Fibroblast of lung (primary cell): ENCODE measurements at regions not wholly inside any gene's neighbourhood (a gene's known extent, or its start where the extent isn't known, plus 50 kb on each side); places are given as distances from the start of the nearest gene placed in this dataset.

Experiments
- DNase-seq, 2 donors: peaks; one replicate each; pipeline versions ENCODE4 v3.0.0 to v3.0.0-alpha.2; 2010; ENCODE audit warnings: low read depth in 2 of 2
- H2AFZ ChIP-seq: 2 replicates; pipeline ENCODE4 v1.5.1; 2012; ENCODE audit warnings: low read length, control low read depth, inconsistent platforms
- H3K27ac ChIP-seq: 2 replicates; pipeline ENCODE4 v1.5.1; 2011; ENCODE audit warnings: low read length, control low read depth; ENCODE audit not compliant: insufficient read depth
- H3K27me3 ChIP-seq: 2 replicates; pipeline ENCODE4 v1.5.1; 2011; ENCODE audit warnings: mild to moderate bottlenecking, low read length; ENCODE audit not compliant: control insufficient read depth, insufficient read depth
- H3K36me3 ChIP-seq: 2 replicates; pipeline ENCODE4 v1.5.1; 2011; ENCODE audit warnings: low read length; ENCODE audit not compliant: control insufficient read depth, insufficient read depth
- H3K4me1 ChIP-seq: 2 replicates; pipeline ENCODE4 v1.5.1; 2011; ENCODE audit warnings: low read length; ENCODE audit not compliant: control insufficient read depth, insufficient read depth; ENCODE audit errors: extremely low read depth
- H3K4me2 ChIP-seq: 2 replicates; pipeline ENCODE4 v1.5.1; 2011; ENCODE audit warnings: low read length, control low read depth; ENCODE audit not compliant: insufficient read depth; ENCODE audit errors: extremely low read depth
- H3K4me3 ChIP-seq, 4 experiments: fragments of 200-600 bp in 1 of 4; sonication (generic) in 1 of 4; replicated peaks in 1 of 4; 2 replicates each; pipeline ENCODE4 v1.5.1; 2011 to 2016; ENCODE audit warnings: low read length in 4 of 4, low read depth in 3 of 4, mild to moderate bottlenecking in 3 of 4, control low read depth in 2 of 4, inconsistent platforms in 1 of 4, mixed read lengths in 1 of 4; ENCODE audit not compliant: insufficient read depth in 1 of 4; ENCODE audit errors: control extremely low read depth in 1 of 4
- H3K79me2 ChIP-seq: 2 replicates; pipeline ENCODE4 v1.5.1; 2012; ENCODE audit warnings: mild to moderate bottlenecking, low read length, inconsistent platforms; ENCODE audit not compliant: control insufficient read depth, insufficient read depth
- H3K9ac ChIP-seq: 2 replicates; pipeline ENCODE4 v1.5.1; 2011; ENCODE audit warnings: mild to moderate bottlenecking, low read length, control low read depth; ENCODE audit not compliant: insufficient read depth
- H3K9me3 ChIP-seq: 2 replicates; pipeline ENCODE4 v1.5.1; 2012; ENCODE audit warnings: low read depth, low read length; ENCODE audit not compliant: control insufficient read depth, insufficient read depth
- H4K20me1 ChIP-seq: 2 replicates; pipeline ENCODE4 v1.5.1; 2011; ENCODE audit warnings: low read length; ENCODE audit not compliant: control insufficient read depth, insufficient read depth; ENCODE audit errors: extremely low read depth
- EZH2 ChIP-seq: IDR thresholded peaks from 2 replicates; pipeline ENCODE4 v1.5.1; 2012; ENCODE audit warnings: low read length, control low read depth, mild to moderate bottlenecking; ENCODE audit errors: missing control alignments
- TF ChIP-seq, protein P1 (sequence below), 2 donors: IDR thresholded peaks in 1 of 2; conservative IDR thresholded peaks in 1 of 2; 1 replicate in 1 of 2; 2 replicates in 1 of 2; pipeline ENCODE4 v1.5.1; 2011 to 2012; ENCODE audit warnings: low read length in 2 of 2, control low read depth in 1 of 2, inconsistent platforms in 1 of 2, low read depth in 1 of 2, mild to moderate bottlenecking in 1 of 2

GRCh38 chr20:40571639-40572038, 117.4 kb downstream of the MAFB start:
- DNase-seq, result no peak
- Histone ChIP-seq H3K27me3 (no peaks in the 10 kb centered on the region), H3K4me3 (no peak overlapping the region), H3K9ac (no peak overlapping the region), H3K9me3 (no peaks in the 10 kb centered on the region), H3K36me3 (no peaks in the 10 kb centered on the region), H3K27ac (no peak overlapping the region), H3K79me2 (no peaks in the 10 kb centered on the region), H4K20me1 (no peaks in the 10 kb centered on the region), H3K4me2 (no peak overlapping the region), H2AFZ (no peak overlapping the region), H3K4me1 (no peaks in the 10 kb centered on the region)
- TF ChIP-seq, protein P1, sequence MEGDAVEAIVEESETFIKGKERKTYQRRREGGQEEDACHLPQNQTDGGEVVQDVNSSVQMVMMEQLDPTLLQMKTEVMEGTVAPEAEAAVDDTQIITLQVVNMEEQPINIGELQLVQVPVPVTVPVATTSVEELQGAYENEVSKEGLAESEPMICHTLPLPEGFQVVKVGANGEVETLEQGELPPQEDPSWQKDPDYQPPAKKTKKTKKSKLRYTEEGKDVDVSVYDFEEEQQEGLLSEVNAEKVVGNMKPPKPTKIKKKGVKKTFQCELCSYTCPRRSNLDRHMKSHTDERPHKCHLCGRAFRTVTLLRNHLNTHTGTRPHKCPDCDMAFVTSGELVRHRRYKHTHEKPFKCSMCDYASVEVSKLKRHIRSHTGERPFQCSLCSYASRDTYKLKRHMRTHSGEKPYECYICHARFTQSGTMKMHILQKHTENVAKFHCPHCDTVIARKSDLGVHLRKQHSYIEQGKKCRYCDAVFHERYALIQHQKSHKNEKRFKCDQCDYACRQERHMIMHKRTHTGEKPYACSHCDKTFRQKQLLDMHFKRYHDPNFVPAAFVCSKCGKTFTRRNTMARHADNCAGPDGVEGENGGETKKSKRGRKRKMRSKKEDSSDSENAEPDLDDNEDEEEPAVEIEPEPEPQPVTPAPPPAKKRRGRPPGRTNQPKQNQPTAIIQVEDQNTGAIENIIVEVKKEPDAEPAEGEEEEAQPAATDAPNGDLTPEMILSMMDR (conservative IDR thresholded peaks at IDR 0.05 in 1 of 2, IDR thresholded peaks at IDR 0.05 in 1 of 2; ENCODE audit: low read depth in 1 of 2, low read length in 2 of 2), result no peak
- no peak for TF ChIP-seq EZH2

DNA sequence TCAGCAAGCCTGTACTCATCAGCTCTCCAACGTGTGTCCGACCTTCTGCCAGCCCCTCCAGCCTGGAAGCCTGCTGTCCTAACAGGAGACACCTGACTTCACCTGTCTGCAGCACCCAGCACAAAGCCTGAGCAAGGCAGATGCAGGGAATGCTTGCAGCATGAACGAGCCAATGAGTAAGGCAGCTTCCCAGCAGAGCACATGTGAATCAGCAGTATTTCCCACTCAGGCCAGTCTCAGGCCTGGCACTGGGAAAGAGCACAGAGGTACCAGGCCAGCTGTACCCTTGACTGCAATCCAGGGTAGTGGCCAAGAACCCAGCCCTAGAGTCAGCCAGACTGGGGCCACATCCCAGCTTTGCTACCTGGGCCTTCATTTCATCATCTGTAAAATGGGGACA, 120.8 kb downstream of the MAFB start:
- no peaks in the 10 kb centered on the region for H3K27me3 ChIP-seq
- H4K20me1 ChIP-seq, result no peaks in the 10 kb centered on the region
- H2AFZ ChIP-seq, result no peak overlapping the region
- no peaks in the 10 kb centered on the region for H3K9me3 ChIP-seq
- H3K79me2 ChIP-seq, result no peaks in the 10 kb centered on the region
- H3K36me3 ChIP-seq, result no peaks in the 10 kb centered on the region
- H3K27ac ChIP-seq, result no peak overlapping the region
- H3K9ac ChIP-seq, result no peak overlapping the region
- H3K4me3 ChIP-seq, result no peak overlapping the region
- no peak for TF ChIP-seq EZH2
- TF ChIP-seq, protein P1 (conservative IDR thresholded peaks at IDR 0.05 in 1 of 2, IDR thresholded peaks at IDR 0.05 in 1 of 2; ENCODE audit: low read depth in 1 of 2, low read length in 2 of 2), result no peak
- H3K4me2 ChIP-seq, result no peak overlapping the region
- DNase-seq, result peak in 1 of 2 donors; percentile 11
- H3K4me1 ChIP-seq, result peaks cover 4% of the 10 kb centered on the region

- Histone ChIP-seq H3K4me2 (no peak overlapping the region), H3K79me2 (no peaks in the 10 kb centered on the region), H3K27ac (no peak overlapping the region), H3K9ac (no peak overlapping the region), H2AFZ (no peak overlapping the region), H3K4me3 (no peak overlapping the region), H3K27me3 (no peaks in the 10 kb centered on the region), H3K36me3 (no peaks in the 10 kb centered on the region), H4K20me1 (no peaks in the 10 kb centered on the region), H3K9me3 (no peaks in the 10 kb centered on the region), H3K4me1 (peaks cover 4% of the 10 kb centered on the region)
- TF ChIP-seq, protein P1 (conservative IDR thresholded peaks at IDR 0.05 in 1 of 2, IDR thresholded peaks at IDR 0.05 in 1 of 2; ENCODE audit: low read depth in 1 of 2, low read length in 2 of 2), result no peak
- no peak for TF ChIP-seq EZH2
- DNase-seq, result no peak
These were observed 123.4 kb downstream of the MAFB start for GRCh38 chr20:40565682-40566040.
